Right forelimb (tissue), 1 donor: ENCODE measurements at regions not wholly inside any gene's neighbourhood (a gene's known extent, or its start where the extent isn't known, plus 50 kb on each side); places are given as distances from the start of the nearest gene placed in this dataset.
"Not testable (repeated sequence)": the region's sequence is repeated elsewhere in the genome, so short reads cannot be mapped to it uniquely, and the experiment has no call there.

Experiments
- DNase-seq: peaks from one replicate; pipeline ENCODE4 v3.0.0-alpha.2; 2018

- no peak for DNase-seq
Measured at GRCh38 chr14:66295386-66295785, 190.8 kb upstream of the CCDC196 start.

DNA sequence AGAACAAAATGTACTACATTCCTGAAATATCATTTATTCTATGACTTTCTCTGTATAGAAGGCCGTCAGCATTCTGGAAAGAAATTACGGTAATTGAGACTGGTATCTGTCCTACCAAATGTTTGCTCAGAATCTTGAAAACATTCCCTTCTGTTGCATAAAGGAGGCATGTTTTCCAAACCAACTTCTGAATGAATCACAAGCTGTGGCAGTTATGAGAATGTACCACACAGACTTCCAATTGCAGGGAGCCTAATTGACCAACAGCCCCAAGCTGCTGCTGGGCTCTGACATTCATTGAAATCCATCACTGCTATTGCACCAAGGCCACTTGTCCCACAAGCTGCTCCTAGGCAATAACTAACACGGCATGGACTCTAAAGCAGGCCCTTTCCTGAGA lies 185.3 kb upstream of the CCDC196 start:
- DNase-seq = no peak

DNA sequence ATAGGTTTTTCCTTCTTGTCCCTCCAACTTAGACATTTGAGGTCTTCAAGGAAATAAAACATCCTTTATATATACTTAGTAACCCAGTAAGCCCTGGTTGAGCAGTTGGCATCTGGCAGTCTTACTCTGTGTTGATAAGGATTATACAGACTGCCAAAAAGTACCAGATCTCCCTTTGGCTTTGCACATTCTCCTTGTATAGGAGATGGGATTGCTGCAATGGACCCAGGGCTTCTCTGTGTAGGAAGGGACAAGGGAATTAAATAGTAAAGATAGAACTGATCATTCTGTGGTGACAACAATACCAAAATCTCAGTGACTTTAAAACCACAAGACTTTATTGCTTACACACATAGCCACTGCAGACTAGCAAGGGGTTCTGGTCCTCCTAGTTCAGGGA lies 180.1 kb upstream of the CCDC196 start:
- no peak for DNase-seq

GRCh38 chr14:66311058-66311457 lies 175.1 kb upstream of the CCDC196 start:
- DNase-seq = no peak

- DNase-seq = no peak
Measured at GRCh38 chr14:66311990-66312389, 174.2 kb upstream of the CCDC196 start.

DNA sequence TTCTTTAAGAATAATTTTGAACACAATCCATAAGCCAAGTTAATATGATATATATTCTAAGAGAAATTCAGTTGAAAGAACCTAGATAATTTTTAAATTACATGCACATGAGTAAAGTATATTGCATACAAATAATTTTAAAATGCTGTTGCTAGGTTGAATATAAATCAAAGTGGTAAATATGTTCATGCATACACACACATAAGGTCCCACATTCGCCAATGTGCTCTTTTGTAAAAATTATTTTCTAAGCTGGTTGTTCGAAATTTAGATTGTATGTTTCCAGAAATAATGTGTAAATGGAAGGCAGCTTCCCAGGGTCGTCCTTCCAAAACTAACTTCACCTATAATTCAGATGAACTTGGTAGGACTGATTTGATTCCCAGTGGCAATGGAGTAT lies 173.7 kb upstream of the CCDC196 start:
- no peak for DNase-seq

GRCh38 chr14:66315098-66315497 lies 171.1 kb upstream of the CCDC196 start:
- no peak for DNase-seq

DNA sequence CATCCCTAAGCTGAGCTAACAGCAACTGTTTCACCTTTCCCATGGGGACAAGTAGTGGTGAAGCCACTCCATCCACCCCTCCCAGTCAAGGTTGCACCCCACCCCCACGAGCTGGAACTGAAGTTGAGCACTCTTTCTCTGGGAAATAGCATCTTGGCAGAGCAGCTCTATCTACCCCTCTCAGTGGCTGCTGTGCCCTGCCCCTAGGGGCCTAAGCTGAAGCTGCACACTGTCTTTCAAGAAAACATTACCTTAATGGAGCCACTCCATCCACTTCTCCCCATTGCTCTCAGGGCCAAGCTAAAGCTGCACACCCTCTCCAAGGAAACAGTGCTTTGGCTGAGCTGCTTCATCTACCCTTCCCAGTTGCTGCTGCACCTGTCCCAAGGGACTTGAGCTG lies 170.6 kb upstream of the CCDC196 start:
- no peak for DNase-seq

DNA sequence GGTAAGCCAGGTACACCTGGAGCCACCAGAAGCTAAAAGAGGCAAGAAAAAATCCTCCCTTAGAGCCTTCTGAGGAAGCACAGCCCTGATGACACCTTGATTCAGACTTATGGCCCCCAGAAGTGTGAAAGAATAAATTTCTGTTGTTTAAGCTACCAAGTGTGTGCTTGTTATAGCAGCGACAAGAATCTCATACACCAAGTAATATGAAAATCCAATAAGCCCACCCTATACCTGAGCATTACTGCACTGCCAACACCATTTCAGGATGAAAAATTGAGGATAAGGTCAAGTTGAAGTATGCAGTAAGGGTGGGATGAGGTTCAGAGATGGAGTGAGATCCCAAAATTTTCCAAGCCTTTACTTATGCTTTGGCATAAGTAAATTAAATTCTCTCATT lies 163.6 kb upstream of the CCDC196 start:
- DNase-seq = no peak

GRCh38 chr14:66330228-66330627 lies 155.9 kb upstream of the CCDC196 start:
- no peak for DNase-seq

GRCh38 chr14:66330916-66331315 lies 155.3 kb upstream of the CCDC196 start:
- DNase-seq = no peak

- not testable (repeated sequence) for DNase-seq
Measured at GRCh38 chr14:66333293-66333692, 152.9 kb upstream of the CCDC196 start.

GRCh38 chr14:66341239-66341638 lies 144.9 kb upstream of the CCDC196 start:
- no peak for DNase-seq

- no peak for DNase-seq
Measured at GRCh38 chr14:66345986-66346385, 140.2 kb upstream of the CCDC196 start.

DNA sequence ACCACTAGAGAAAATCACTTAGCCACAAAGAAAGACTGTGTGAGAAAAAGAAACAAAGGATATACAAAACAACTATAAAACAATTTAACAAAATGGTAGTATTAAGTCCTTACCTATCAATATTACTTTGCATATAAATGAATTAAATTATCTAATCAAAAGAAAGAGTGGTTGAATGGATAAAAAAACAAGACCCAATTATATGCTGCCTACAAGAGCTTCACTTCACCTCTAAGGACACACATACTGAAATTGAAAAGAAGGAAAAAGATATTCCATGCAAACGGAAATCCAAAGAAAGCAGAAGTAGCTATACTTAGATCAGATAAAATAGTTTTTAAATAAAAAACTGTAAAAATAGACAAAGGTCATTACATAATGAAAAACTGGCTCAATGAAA lies 134.9 kb upstream of the CCDC196 start:
- DNase-seq = no peak

- DNase-seq = no peak
Measured at GRCh38 chr14:66359500-66359899, 126.7 kb upstream of the CCDC196 start.

DNA sequence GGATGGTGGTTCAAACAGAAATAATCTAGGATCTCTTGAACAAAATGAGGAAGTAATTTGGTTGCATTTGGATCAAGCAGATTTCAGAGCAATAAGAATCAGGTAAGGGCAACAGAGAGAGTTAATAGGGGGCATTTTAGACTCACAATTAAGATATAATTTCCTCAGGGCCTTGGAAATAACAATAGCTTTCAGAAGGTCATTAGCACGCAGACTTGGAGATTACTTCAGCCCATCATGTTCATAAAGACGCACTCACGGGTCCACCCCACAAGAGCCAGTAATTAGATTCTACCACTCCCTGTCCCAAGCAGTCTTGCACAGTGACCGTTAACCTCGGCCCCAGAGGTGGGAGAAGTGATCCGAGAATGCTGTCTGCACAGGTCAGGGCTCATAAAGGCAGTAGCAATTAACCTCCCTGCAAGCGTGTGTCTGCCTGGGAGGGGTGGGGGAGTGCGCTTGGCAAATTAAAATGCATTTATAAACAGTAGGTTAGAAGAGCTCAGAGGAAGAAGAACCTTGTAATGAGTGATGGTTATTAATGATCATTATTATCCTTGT lies 125.7 kb upstream of the CCDC196 start:
- no peak for DNase-seq

GRCh38 chr14:66361013-66361412 lies 125.2 kb upstream of the CCDC196 start:
- no peak for DNase-seq

DNA sequence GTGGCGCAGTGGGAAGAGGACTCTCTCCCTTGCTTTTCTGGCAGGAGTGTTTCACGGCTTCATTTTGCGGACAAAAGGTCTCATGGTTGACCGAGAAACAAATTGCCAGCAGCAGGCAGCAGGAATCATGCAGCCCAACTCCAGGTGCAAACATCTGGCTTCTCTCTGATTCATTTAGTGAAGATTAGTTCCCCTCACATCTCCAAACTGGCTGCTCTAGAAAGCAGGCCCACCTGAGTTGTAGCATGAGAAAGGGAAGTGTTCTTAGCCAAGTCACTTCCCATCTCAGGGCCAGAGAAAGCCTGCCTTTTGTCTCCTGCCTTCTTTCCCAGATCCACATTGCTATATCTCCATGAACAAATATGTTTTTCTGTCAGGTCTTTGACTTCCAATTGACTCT lies 120.8 kb upstream of the CCDC196 start:
- DNase-seq = no peak

GRCh38 chr14:66369157-66369697 lies 116.9 kb upstream of the CCDC196 start:
- no peak for DNase-seq

DNA sequence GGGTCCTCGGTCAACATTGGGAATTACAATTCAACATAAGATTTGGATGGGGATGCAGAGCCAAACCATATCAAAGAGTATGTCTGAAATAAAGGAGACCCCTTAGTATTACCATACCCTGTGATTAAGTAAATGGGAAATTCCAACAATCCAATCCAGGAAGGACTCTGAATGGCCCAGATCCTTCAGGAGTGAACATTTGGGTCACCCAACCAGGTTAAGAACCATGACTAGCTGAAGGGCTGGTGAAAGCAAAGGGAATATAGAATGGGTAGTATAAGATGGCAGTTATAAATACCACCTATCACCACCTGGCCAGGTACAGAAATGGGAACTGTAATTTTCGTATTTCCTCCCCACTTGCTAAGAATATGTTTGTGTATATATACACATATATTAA lies 114.4 kb upstream of the CCDC196 start:
- DNase-seq = no peak

- DNase-seq = no peak
Measured at GRCh38 chr14:66375046-66375964, 110.9 kb upstream of the CCDC196 start.

- no peak for DNase-seq
Measured at GRCh38 chr14:66377574-66377973, 108.6 kb upstream of the CCDC196 start.
